Fibroblast of lung (primary cell): ENCODE measurements at regions not wholly inside any gene's neighbourhood (a gene's known extent, or its start where the extent isn't known, plus 50 kb on each side); places are given as distances from the start of the nearest gene placed in this dataset.

Source experiments
- DNase-seq, 2 donors: peaks; one replicate each; pipeline versions ENCODE4 v3.0.0 to v3.0.0-alpha.2; 2010; ENCODE audit warnings: low read depth in 2 of 2
- H2AFZ ChIP-seq: 2 replicates; pipeline ENCODE4 v1.5.1; 2012; ENCODE audit warnings: low read length, control low read depth, inconsistent platforms
- H3K27ac ChIP-seq: 2 replicates; pipeline ENCODE4 v1.5.1; 2011; ENCODE audit warnings: low read length, control low read depth; ENCODE audit not compliant: insufficient read depth
- H3K27me3 ChIP-seq: 2 replicates; pipeline ENCODE4 v1.5.1; 2011; ENCODE audit warnings: mild to moderate bottlenecking, low read length; ENCODE audit not compliant: control insufficient read depth, insufficient read depth
- H3K36me3 ChIP-seq: 2 replicates; pipeline ENCODE4 v1.5.1; 2011; ENCODE audit warnings: low read length; ENCODE audit not compliant: control insufficient read depth, insufficient read depth
- H3K4me1 ChIP-seq: 2 replicates; pipeline ENCODE4 v1.5.1; 2011; ENCODE audit warnings: low read length; ENCODE audit not compliant: control insufficient read depth, insufficient read depth; ENCODE audit errors: extremely low read depth
- H3K4me2 ChIP-seq: 2 replicates; pipeline ENCODE4 v1.5.1; 2011; ENCODE audit warnings: low read length, control low read depth; ENCODE audit not compliant: insufficient read depth; ENCODE audit errors: extremely low read depth
- H3K4me3 ChIP-seq, 4 experiments: fragments of 200-600 bp in 1 of 4; sonication (generic) in 1 of 4; replicated peaks in 1 of 4; 2 replicates each; pipeline ENCODE4 v1.5.1; 2011 to 2016; ENCODE audit warnings: low read length in 4 of 4, low read depth in 3 of 4, mild to moderate bottlenecking in 3 of 4, control low read depth in 2 of 4, inconsistent platforms in 1 of 4, mixed read lengths in 1 of 4; ENCODE audit not compliant: insufficient read depth in 1 of 4; ENCODE audit errors: control extremely low read depth in 1 of 4
- H3K79me2 ChIP-seq: 2 replicates; pipeline ENCODE4 v1.5.1; 2012; ENCODE audit warnings: mild to moderate bottlenecking, low read length, inconsistent platforms; ENCODE audit not compliant: control insufficient read depth, insufficient read depth
- H3K9ac ChIP-seq: 2 replicates; pipeline ENCODE4 v1.5.1; 2011; ENCODE audit warnings: mild to moderate bottlenecking, low read length, control low read depth; ENCODE audit not compliant: insufficient read depth
- H3K9me3 ChIP-seq: 2 replicates; pipeline ENCODE4 v1.5.1; 2012; ENCODE audit warnings: low read depth, low read length; ENCODE audit not compliant: control insufficient read depth, insufficient read depth
- H4K20me1 ChIP-seq: 2 replicates; pipeline ENCODE4 v1.5.1; 2011; ENCODE audit warnings: low read length; ENCODE audit not compliant: control insufficient read depth, insufficient read depth; ENCODE audit errors: extremely low read depth
- CTCF ChIP-seq, 2 donors: IDR thresholded peaks in 1 of 2; conservative IDR thresholded peaks in 1 of 2; 1 replicate in 1 of 2; 2 replicates in 1 of 2; pipeline ENCODE4 v1.5.1; 2011 to 2012; ENCODE audit warnings: low read length in 2 of 2, control low read depth in 1 of 2, inconsistent platforms in 1 of 2, low read depth in 1 of 2, mild to moderate bottlenecking in 1 of 2
- EZH2 ChIP-seq: IDR thresholded peaks from 2 replicates; pipeline ENCODE4 v1.5.1; 2012; ENCODE audit warnings: low read length, control low read depth, mild to moderate bottlenecking; ENCODE audit errors: missing control alignments

GRCh38 chr4:138558886-138559285 is 316.7 kb upstream of the SLC7A11 start:
- Histone ChIP-seq H4K20me1 (no peaks in the 10 kb centered on the region), H3K4me2 (no peak overlapping the region), H3K36me3 (no peaks in the 10 kb centered on the region), H3K9ac (no peak overlapping the region), H2AFZ (no peak overlapping the region), H3K4me1 (no peaks in the 10 kb centered on the region), H3K4me3 (no peak overlapping the region), H3K27me3 (no peaks in the 10 kb centered on the region), H3K79me2 (no peaks in the 10 kb centered on the region), H3K9me3 (no peaks in the 10 kb centered on the region), H3K27ac (no peak overlapping the region)
- TF ChIP-seq EZH2 (no peak), CTCF (conservative IDR thresholded peaks at IDR 0.05 in 1 of 2, IDR thresholded peaks at IDR 0.05 in 1 of 2; ENCODE audit: low read depth in 1 of 2, low read length in 2 of 2) (no peak)
- DNase-seq, result no peak

GRCh38 chr4:138555584-138555983 is 313.4 kb upstream of the SLC7A11 start:
- Histone ChIP-seq H3K79me2 (no peaks in the 10 kb centered on the region), H3K27me3 (no peaks in the 10 kb centered on the region), H2AFZ (no peak overlapping the region), H3K4me1 (no peaks in the 10 kb centered on the region), H3K4me2 (no peak overlapping the region), H3K27ac (no peak overlapping the region), H3K9ac (no peak overlapping the region), H4K20me1 (no peaks in the 10 kb centered on the region), H3K36me3 (no peaks in the 10 kb centered on the region), H3K4me3 (no peak overlapping the region), H3K9me3 (no peaks in the 10 kb centered on the region)
- TF ChIP-seq EZH2, result no peak
- peak; percentile 5 to 27 for TF ChIP-seq CTCF (conservative IDR thresholded peaks at IDR 0.05 in 1 of 2, IDR thresholded peaks at IDR 0.05 in 1 of 2; ENCODE audit: low read depth in 1 of 2, low read length in 2 of 2)
- peak in 1 of 2 donors; percentile 28 for DNase-seq

- Histone ChIP-seq H3K36me3 (no peaks in the 10 kb centered on the region), H3K27ac (no peak overlapping the region), H3K9ac (no peak overlapping the region), H3K27me3 (no peaks in the 10 kb centered on the region), H4K20me1 (no peaks in the 10 kb centered on the region), H3K79me2 (no peaks in the 10 kb centered on the region), H3K4me1 (no peaks in the 10 kb centered on the region), H3K4me2 (no peak overlapping the region), H3K9me3 (no peaks in the 10 kb centered on the region), H2AFZ (no peak overlapping the region), H3K4me3 (no peak overlapping the region)
- no peak for DNase-seq
- TF ChIP-seq CTCF (conservative IDR thresholded peaks at IDR 0.05 in 1 of 2, IDR thresholded peaks at IDR 0.05 in 1 of 2; ENCODE audit: low read depth in 1 of 2, low read length in 2 of 2) (no peak), EZH2 (no peak)
Measured at GRCh38 chr4:138555108-138555507, 313.0 kb upstream of the SLC7A11 start.
